Skeletal muscle satellite cell (primary cell): ENCODE measurements at regions not wholly inside any gene's neighbourhood (a gene's known extent, or its start where the extent isn't known, plus 50 kb on each side); places are given as distances from the start of the nearest gene placed in this dataset.
"Not testable (repeated sequence)": the region's sequence is repeated elsewhere in the genome, so short reads cannot be mapped to it uniquely, and the experiment has no call there.

Source experiments
- H3K27me3 ChIP-seq: 2 replicates; pipeline ENCODE4 v1.7.0; 2013; ENCODE audit warnings: low read length; ENCODE audit not compliant: control insufficient read depth, insufficient read depth
- H3K36me3 ChIP-seq: 2 replicates; pipeline ENCODE4 v1.7.0; 2013; ENCODE audit warnings: mild to moderate bottlenecking, control low read depth, low read length; ENCODE audit not compliant: insufficient read depth
- H3K4me1 ChIP-seq: 2 replicates; pipeline ENCODE4 v1.7.0; 2013; ENCODE audit warnings: low read length; ENCODE audit not compliant: control insufficient read depth, insufficient read depth
- H3K4me2 ChIP-seq: 2 replicates; pipeline ENCODE4 v1.7.0; 2013; ENCODE audit warnings: mild to moderate bottlenecking, low read length
- H3K4me3 ChIP-seq: 2 replicates; pipeline ENCODE4 v1.7.0; 2013; ENCODE audit warnings: low read length
- H3K9ac ChIP-seq: 2 replicates; pipeline ENCODE4 v1.7.0; 2013; ENCODE audit warnings: mild to moderate bottlenecking, low read depth, low read length, moderate library complexity
- H3K9me3 ChIP-seq: replicated peaks from 2 replicates; pipeline ENCODE4 v1.7.0; 2013; ENCODE audit warnings: mild to moderate bottlenecking, control low read depth, low read length

DNA sequence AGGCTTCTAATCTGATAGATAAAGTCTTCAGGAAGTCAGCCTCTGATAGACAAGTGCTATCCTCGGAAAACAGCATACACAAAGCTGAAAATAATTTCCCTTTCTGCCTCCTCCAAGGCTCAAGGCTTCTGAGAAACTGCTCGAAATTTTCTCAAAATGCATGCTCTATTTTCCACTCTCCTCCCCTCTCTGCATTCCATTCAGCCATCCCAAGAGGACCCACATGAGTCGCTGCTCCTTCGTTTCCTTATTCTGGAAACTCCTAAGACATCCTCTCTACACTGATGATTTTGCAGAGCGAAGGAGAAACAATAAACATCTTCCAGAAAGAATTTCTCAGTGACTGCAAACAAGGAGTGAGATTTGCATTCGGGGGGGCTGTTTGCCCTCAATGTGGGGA is 92.2 kb upstream of the SFSWAP start:
- H3K9me3 ChIP-seq, result no peaks in the 10 kb centered on the region
- peaks cover 13% of the 10 kb centered on the region for H3K27me3 ChIP-seq

DNA sequence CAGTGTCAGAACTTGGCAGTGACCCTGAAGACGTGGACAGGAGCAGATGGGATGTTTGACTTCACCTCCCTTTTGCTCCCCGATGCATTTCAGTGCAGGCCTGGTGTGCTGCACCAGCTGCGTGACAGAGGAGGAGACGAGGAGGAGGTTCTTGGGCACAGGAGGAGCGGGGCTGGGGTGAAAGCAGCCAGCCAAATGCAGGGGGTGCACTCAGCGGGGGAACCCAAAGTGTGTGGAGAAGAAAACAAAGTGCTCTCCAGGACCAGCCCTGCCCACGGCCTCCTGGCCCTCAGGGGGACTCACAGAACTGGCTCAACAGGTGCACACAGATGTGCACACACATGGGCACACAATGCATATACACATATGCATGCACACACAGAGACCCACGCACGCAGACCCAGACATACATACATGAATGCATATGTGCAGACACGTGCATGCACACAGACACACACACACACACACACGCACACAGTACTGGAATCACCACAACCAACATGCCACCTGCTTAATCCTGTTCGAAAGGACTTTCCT is 91.7 kb upstream of the SFSWAP start:
- Histone ChIP-seq H3K36me3 (no peaks in the 10 kb centered on the region), H3K4me2 (no peak overlapping the region), H3K4me1 (no peaks in the 10 kb centered on the region), H3K4me3 (no peak overlapping the region), H3K9me3 (no peaks in the 10 kb centered on the region), H3K27me3 (peaks cover 13% of the 10 kb centered on the region), H3K9ac (no peak overlapping the region)

More for the DNA sequence above, 92.2 kb upstream of the SFSWAP start:
- no peak overlapping the region for H3K4me2 ChIP-seq
- H3K4me3 ChIP-seq, result no peak overlapping the region
- no peaks in the 10 kb centered on the region for H3K4me1 ChIP-seq
- no peaks in the 10 kb centered on the region for H3K36me3 ChIP-seq
- H3K9ac ChIP-seq, result no peak overlapping the region

DNA sequence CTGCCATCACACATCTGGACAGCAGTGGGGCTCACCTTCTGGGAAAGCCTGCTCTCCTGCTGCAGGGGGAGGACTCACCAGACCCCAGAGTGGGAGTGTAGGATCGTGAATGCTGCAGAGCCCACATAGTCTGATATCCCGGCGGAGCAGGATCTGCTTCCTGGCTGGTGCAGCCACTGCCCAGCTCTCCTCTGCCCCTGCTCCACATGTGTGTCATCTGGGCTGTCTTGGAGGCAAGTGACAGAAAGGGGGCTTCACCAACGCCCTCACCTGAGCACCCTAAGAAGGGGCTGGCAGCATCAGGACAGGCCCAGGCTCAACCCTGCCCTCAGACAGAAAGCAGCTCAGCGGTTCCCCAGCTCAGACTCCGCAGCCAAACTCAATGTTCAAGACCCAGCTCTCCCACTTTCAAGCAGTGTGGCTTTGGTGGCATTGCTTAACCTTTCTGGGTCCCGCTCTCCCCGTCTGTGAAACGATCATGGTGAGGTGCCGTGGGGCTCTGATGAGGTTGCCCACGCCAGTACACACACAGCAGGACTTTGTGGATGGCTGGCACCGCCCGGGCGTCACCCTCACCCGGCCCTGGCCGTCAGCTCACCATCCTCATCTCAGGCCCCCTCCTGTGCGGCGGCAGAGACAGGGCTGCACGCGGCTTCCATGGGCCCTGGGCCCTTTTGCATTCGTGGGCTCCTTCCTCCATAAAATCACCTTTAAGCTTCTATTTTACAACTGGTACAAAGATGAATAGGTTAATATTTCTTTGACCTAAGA is 91.0 kb upstream of the SFSWAP start:
- no peak overlapping the region for H3K4me2 ChIP-seq
- H3K4me1 ChIP-seq, result no peaks in the 10 kb centered on the region
- H3K9ac ChIP-seq, result no peak overlapping the region
- no peak overlapping the region for H3K4me3 ChIP-seq
- H3K27me3 ChIP-seq, result peaks cover 13% of the 10 kb centered on the region
- H3K9me3 ChIP-seq, result no peaks in the 10 kb centered on the region
- no peaks in the 10 kb centered on the region for H3K36me3 ChIP-seq

DNA sequence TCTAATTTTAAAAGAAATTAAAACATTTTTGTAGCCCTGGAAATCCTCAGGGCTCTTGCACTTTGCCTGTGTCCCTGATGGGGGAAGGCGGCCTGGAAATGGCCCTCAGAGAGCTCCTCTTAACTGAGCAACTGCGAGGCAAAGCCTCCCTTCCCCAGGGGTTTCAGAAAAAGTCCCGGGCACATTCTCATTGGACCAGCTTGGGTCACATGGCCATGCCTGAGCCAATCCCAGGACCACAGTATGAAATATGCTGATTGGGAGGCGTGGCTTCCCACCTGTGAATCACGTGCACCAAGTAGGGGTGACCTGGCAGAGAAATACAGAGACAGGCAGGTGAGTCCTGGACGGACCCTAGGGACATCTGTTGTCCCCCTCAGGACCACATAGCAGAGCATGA is 90.4 kb upstream of the SFSWAP start:
- no peak overlapping the region for H3K9ac ChIP-seq
- no peak overlapping the region for H3K4me2 ChIP-seq
- no peak overlapping the region for H3K4me3 ChIP-seq
- H3K36me3 ChIP-seq, result no peaks in the 10 kb centered on the region
- H3K4me1 ChIP-seq, result no peaks in the 10 kb centered on the region
- no peaks in the 10 kb centered on the region for H3K9me3 ChIP-seq
- peaks cover 11% of the 10 kb centered on the region for H3K27me3 ChIP-seq

DNA sequence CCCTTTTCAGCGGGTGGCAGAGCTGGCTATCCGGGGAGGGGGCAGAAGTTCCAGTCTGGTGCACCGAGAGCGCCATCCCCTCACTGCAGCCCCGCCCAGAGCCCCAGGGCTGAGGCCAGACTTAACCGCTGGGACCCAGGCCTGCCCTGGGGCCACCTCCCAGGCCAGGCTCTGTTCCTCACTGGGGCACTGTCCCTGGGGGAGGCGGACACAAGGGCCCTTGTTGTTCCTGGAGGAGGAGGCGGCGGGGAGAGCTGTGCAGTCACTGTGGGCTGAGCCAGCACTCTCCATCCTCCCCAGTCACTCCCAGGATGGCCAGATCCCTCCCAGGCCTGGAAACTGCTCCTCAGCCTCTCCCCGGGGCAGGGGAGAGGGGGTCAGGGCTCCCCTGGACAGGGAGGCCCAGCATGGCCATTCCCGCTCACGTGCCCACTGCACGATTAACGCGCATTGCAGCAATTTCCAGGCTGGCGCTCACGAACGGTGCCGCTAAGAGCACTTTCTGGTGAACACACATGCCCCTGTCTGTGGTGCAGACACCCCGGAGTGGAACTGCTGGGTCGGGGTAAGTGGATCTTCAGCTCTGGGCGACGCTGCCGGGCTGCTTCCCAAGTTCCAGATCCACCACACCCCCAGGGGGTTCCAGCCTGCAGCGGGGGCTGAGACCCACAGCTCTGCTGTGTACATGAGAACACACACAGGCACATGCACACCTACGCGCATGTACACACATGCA is 89.8 kb upstream of the SFSWAP start:
- Histone ChIP-seq H3K9me3 (no peaks in the 10 kb centered on the region), H3K4me2 (no peak overlapping the region), H3K9ac (no peak overlapping the region), H3K36me3 (no peaks in the 10 kb centered on the region), H3K4me3 (no peak overlapping the region), H3K4me1 (no peaks in the 10 kb centered on the region), H3K27me3 (peaks cover 7% of the 10 kb centered on the region)

DNA sequence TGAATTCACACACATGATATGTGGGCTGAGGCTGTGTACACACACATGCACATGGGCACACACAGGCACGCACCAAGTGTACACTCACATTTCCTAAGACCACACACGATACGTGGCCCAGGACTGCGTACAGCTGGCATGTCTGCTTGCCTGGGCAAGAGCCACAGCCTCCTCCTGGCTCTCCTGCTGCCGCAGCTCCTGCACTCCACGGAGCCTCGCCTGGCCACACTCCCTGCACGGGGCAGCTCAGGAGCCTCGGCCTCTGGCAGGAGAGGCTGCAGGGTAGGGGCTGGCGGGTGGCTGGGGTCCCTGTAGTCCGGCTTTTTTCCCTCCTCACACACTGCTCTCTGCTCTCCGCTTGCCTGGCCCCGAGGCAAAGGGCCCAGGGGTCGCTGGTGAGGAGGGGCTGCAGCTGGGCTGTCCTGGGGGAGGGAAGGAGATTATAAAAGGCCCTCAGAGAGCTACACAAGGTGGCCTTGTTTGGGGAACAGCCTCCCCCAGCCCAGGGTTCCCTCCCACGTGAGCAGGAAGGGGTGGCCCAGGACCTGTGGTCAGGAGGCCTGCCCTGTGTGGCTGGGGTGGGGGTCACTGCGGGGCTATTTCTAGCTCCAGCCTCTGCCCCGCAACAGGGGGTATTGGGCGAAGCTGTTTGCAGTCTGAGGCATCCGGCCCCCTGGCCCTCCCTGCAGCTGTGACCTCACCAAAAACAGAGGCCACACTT is 89.0 kb upstream of the SFSWAP start:
- Histone ChIP-seq H3K27me3 (peaks cover 7% of the 10 kb centered on the region), H3K9me3 (no peaks in the 10 kb centered on the region), H3K36me3 (no peaks in the 10 kb centered on the region), H3K4me3 (no peak overlapping the region), H3K4me1 (no peaks in the 10 kb centered on the region), H3K9ac (no peak overlapping the region), H3K4me2 (no peak overlapping the region)

DNA sequence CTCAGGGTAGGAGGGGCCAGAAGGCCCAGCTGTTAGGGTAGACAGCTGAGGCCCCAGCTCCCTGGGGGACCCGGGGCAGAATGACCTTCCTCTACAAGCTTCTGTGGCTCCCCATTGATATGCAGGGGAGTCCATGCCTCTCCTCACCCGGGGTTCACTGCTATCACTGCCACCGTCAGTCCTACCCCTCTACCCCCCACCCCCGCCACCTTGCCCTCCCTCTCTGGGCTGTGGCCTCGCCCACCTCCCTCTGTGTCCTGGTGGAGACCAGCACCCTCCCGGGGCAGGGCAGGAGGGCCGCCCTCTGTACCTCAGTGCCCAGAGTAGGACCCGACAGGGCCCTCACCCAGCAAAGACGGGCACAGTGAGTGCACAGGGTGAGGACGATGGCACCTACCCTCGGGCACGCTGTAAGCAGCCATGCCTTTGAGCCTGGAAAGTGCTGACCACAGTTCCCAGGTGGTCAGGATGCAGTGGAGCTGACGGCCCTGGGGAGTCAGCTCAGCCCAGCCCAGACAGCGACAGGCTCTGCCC is 88.4 kb upstream of the SFSWAP start:
- Histone ChIP-seq H3K9ac (no peak overlapping the region), H3K4me2 (no peak overlapping the region), H3K9me3 (no peaks in the 10 kb centered on the region), H3K36me3 (no peaks in the 10 kb centered on the region), H3K27me3 (peaks cover 7% of the 10 kb centered on the region), H3K4me3 (no peak overlapping the region), H3K4me1 (no peaks in the 10 kb centered on the region)

DNA sequence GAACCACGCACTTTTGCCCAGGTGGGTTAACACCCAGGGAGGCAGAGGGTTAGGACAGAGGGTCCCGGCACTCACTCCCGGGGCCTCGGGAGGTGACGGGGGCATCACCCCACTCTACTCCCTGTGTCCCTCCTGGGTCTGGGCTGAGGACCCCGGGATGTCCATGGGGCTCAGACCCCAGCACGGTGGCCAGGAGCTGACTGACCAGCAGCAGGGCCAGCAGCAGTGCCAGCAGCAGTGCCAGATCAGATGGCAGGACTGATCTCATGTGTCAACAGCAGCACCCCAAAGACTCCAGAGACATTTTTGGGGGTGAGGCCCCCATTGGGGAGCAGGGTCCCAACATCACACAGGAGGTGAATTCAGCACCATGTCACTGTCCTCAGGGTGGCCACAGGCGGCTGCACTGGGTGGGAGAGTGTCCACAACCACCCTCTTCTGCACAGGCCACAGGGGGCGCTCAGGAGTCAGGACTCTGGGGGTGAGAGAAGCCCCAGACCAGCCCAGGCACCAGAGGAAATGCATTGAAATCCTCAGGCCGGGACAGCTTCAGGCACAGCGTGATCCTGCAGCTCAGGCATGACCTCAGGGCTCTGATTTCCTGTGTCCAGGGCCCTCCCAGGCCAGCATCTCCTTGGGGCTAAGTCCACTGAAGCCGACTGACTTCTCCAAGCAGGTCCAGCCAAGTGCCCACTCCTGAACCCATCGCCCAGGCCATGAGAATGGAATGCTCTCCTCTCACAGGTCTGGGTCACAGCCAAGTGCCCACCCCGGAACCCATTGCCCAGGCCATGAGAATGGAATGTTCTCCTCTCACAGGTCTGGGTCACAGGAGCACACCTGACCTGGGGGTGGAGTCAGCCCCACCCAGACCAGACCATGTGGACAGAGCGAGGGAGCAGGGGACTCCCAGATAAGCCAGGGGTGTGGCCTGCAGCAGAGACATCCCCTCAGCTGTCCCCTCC is 87.2 kb upstream of the SFSWAP start:
- not testable (repeated sequence) for H3K27me3 ChIP-seq, H3K9me3 ChIP-seq, H3K4me3 ChIP-seq, H3K4me1 ChIP-seq, H3K36me3 ChIP-seq, H3K9ac ChIP-seq, H3K4me2 ChIP-seq

DNA sequence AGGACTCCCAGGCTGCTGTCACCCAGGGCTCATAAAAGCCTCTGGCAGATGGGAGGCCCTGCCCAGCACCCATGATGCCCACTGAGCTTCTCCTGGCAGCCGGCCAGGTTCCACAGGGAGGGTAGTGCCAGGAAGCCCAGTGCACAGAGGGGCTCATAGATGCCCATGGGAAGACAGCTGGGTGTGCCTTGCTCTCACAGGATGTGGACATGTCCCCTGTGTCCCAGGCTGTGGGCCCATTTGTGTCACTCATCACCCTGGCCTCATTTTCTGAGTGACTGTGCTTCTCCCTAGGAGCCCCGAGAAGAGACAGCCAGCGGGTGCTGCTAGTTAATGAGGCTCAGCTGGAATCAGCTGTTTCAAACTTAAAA is 86.5 kb upstream of the SFSWAP start:
- not testable (repeated sequence) for H3K36me3 ChIP-seq, H3K4me1 ChIP-seq, H3K4me2 ChIP-seq, H3K27me3 ChIP-seq, H3K9ac ChIP-seq, H3K9me3 ChIP-seq, H3K4me3 ChIP-seq

DNA sequence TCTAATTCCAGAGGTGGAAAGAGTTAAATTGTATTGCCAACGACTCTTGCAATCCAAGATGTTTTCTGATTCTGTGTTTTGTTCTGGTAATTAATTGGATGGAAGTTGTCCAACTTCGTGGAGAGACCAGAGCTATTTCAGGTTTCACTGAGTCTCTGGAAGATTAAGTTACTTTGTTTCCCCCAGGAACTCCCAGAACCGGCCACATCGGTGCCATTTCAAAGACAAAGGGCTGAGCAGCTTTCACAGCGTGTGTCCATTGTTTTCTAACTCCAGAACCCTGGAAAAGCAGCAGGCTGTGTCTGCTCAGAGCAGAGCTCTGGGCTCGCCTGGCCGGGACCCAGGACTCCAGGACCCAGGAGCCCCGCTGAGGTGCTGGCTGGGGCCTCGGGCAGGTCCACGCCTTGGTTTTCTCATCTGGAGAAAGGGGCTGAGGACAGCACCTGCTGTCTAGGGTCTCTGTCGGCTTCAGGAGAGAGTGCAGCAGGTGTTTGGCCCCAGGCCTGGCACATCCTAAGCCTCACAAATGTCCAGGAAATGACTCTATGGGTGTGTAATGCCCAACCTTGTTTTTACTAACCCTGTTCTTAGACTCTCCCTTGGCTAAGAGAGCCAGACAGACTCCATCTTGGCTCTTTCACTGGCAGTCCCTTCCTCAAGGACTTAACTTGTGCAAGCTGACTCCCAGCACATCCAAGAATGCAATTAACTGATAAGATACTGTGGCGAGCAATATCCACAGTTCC is 86.0 kb upstream of the SFSWAP start:
- H3K4me3 ChIP-seq, H3K4me2 ChIP-seq, H3K4me1 ChIP-seq, H3K36me3 ChIP-seq, H3K9me3 ChIP-seq, H3K27me3 ChIP-seq, H3K9ac ChIP-seq: not testable (repeated sequence)
